A673 (cell line): ENCODE measurements at regions not wholly inside any gene's neighbourhood (a gene's known extent, or its start where the extent isn't known, plus 50 kb on each side); places are given as distances from the start of the nearest gene placed in this dataset.

Experiments used
- EZH2 ChIP-seq: fragments of 200-600 bp; sonication (generic); IDR thresholded peaks from 2 replicates; pipeline ENCODE4 v1.6.1; 2017; ENCODE audit warnings: borderline replicate concordance, low read depth, mild to moderate bottlenecking, mixed read lengths, antibody characterized with exemption, low read length; ENCODE audit not compliant: poor library complexity, severe bottlenecking
- TF ChIP-seq, protein P1 (sequence below): fragments of 300-800, 200-600 bp; sonication (generic); conservative IDR thresholded peaks from 2 replicates; pipeline ENCODE4 v1.5.1; 2017; ENCODE audit warnings: low read depth, mild to moderate bottlenecking, antibody characterized with exemption, low read length, moderate library complexity, mixed read lengths

DNA sequence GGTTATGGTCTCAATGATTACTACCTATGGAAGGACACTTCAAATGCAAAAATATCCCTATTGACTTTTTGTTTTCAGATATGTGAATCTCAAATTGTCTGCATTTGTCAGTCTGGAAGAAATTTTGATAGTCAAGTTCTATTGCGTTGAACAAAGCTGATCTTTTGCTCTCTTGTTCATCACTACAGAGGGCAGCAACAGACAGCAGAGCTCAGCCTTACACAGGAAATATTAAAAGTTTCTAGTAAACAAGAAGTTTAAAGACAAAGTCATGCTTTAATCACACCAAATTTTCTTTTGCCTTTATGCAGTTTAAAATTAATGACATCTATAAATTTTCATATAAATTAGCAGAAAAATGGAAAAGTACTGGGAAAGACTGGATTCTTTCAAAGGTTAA, 617.5 kb downstream of the NR4A2 start:
- TF ChIP-seq, protein P1, sequence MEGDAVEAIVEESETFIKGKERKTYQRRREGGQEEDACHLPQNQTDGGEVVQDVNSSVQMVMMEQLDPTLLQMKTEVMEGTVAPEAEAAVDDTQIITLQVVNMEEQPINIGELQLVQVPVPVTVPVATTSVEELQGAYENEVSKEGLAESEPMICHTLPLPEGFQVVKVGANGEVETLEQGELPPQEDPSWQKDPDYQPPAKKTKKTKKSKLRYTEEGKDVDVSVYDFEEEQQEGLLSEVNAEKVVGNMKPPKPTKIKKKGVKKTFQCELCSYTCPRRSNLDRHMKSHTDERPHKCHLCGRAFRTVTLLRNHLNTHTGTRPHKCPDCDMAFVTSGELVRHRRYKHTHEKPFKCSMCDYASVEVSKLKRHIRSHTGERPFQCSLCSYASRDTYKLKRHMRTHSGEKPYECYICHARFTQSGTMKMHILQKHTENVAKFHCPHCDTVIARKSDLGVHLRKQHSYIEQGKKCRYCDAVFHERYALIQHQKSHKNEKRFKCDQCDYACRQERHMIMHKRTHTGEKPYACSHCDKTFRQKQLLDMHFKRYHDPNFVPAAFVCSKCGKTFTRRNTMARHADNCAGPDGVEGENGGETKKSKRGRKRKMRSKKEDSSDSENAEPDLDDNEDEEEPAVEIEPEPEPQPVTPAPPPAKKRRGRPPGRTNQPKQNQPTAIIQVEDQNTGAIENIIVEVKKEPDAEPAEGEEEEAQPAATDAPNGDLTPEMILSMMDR, result no peak
- TF ChIP-seq EZH2, result no peak
